Common myeloid progenitor, CD34-positive (primary cell): ENCODE measurements at regions not wholly inside any gene's neighbourhood (a gene's known extent, or its start where the extent isn't known, plus 50 kb on each side); places are given as distances from the start of the nearest gene placed in this dataset.

Source experiments
- CTCF ChIA-PET: fragments of 350-600 bp; sonication (Branson Sonifier 250); formaldehyde crosslinking; loops from one replicate; lab custom pipeline; 2021; ENCODE audit warnings: antibody characterized with exemption; lab: Charles Lee
- POLR2A ChIA-PET: fragments of 350-600 bp; sonication (Branson Sonifier 250); formaldehyde crosslinking; loops from one replicate; lab custom pipeline; 2021; ENCODE audit warnings: antibody characterized with exemption; lab: Charles Lee
- DNase-seq, 3 donors: peaks; one replicate each; pipeline versions ENCODE4 v3.0.0 to v3.0.0-alpha.2; 2013
- H3K27ac ChIP-seq, 2 experiments: 1 replicate in 1 of 2; 2 replicates in 1 of 2; pipeline ENCODE4 v1.7.0; 2013; ENCODE audit warnings: inconsistent platforms in 2 of 2, low read length in 2 of 2, mild to moderate bottlenecking in 2 of 2, low read depth in 1 of 2, moderate library complexity in 1 of 2; ENCODE audit not compliant: severe bottlenecking in 2 of 2, insufficient read depth in 1 of 2, poor library complexity in 1 of 2
- H3K27me3 ChIP-seq, 5 experiments: replicated peaks in 2 of 5; 1 replicate in 3 of 5; 2 replicates in 2 of 5; pipeline versions ENCODE4 v1.6.1 to v1.7.0; 2013; ENCODE audit warnings: low read length in 4 of 5, mild to moderate bottlenecking in 2 of 5, moderate library complexity in 2 of 5, inconsistent platforms in 1 of 5; ENCODE audit not compliant: insufficient read depth in 5 of 5, control insufficient read depth in 4 of 5
- H3K36me3 ChIP-seq, 4 experiments: 1 replicate in 2 of 4; 2 replicates in 2 of 4; pipeline versions ENCODE4 v1.6.1 to v1.7.0; 2013; ENCODE audit warnings: low read length in 3 of 4, control low read depth in 1 of 4, mild to moderate bottlenecking in 1 of 4; ENCODE audit not compliant: control insufficient read depth in 4 of 4, insufficient read depth in 4 of 4
- H3K4me1 ChIP-seq, 4 experiments: 1 replicate in 3 of 4; 2 replicates in 1 of 4; pipeline versions ENCODE4 v1.6.1 to v1.7.1; 2013; ENCODE audit warnings: low read length in 3 of 4, mild to moderate bottlenecking in 3 of 4, control low read depth in 1 of 4, inconsistent platforms in 1 of 4, moderate library complexity in 1 of 4; ENCODE audit not compliant: control insufficient read depth in 4 of 4, insufficient read depth in 4 of 4; ENCODE audit errors: control extremely low read depth in 1 of 4
- H3K4me3 ChIP-seq, 7 experiments: 1 replicate in 4 of 7; 2 replicates in 3 of 7; pipeline versions ENCODE4 v1.5.1 to v1.7.0; 2013; ENCODE audit warnings: mild to moderate bottlenecking in 7 of 7, low read length in 6 of 7, moderate library complexity in 6 of 7, inconsistent platforms in 2 of 7, low read depth in 2 of 7, control low read depth in 1 of 7; ENCODE audit not compliant: insufficient read depth in 4 of 7, control insufficient read depth in 1 of 7; ENCODE audit errors: extremely low read depth in 1 of 7
- H3K9me3 ChIP-seq, 5 experiments: 1 replicate in 4 of 5; 2 replicates in 1 of 5; pipeline versions ENCODE4 v1.6.1 to v1.7.1; 2013; ENCODE audit warnings: low read length in 4 of 5, mild to moderate bottlenecking in 2 of 5, inconsistent platforms in 1 of 5, low read depth in 1 of 5, moderate library complexity in 1 of 5; ENCODE audit not compliant: control insufficient read depth in 4 of 5, insufficient read depth in 2 of 5; ENCODE audit errors: control extremely low read depth in 1 of 5
- WGBS: methylation state at CpG from one replicate; pipeline ENCODE4 v1.1.5; 2013; ENCODE audit not compliant: insufficient coverage; 5-methylcytosine and 5-hydroxymethylcytosine counted together

- Histone ChIP-seq H3K27me3 (peaks cover 0 to 5% (median 0%) of the 10 kb centered on the region in 5 experiments), H3K36me3 (no peaks in the 10 kb centered on the region), H3K4me3 (no peak overlapping the region), H3K4me1 (no peaks in the 10 kb centered on the region), H3K9me3 (no peaks in the 10 kb centered on the region), H3K27ac (no peak overlapping the region)
- WGBS, result 57% methylated on average over 1 of the region's 6 CpGs
- ChIA-PET CTCF (interaction anchor here (1.1 to 1.8 kb wide), 2 partner anchors 10 to 11 kb away, joined by 3 to 4 read pairs; no protein-coding TSS in a partner anchor), POLR2A (no interaction called here)
- DNase-seq, result no peak
These were observed 249.9 kb upstream of the LRTM1 start for GRCh38 chr3:55177749-55178148.

DNA sequence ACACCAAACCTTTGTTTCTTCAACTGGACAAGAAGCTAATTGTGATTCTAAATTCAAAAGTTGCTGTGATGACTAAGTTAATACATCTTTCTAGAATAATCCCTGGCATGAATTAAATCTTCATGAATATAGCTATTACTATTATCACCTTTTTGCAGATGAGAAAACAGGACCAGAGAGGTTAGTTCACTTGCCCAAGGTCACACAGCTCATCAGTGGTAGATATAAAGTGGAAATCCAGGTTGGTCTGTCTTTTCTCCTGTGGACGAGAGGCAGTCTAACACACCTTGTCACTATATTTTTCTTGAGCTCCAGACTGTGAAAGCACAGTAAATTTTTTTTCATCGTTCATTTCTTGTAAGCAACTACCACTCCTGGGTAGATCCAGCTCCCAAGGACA is 247.6 kb upstream of the LRTM1 start:
- no peak for DNase-seq
- peaks cover 0 to 5% (median 0%) of the 10 kb centered on the region in 5 experiments for H3K27me3 ChIP-seq
- ChIA-PET CTCF (interaction anchor here (0.8 to 0.9 kb wide), 2 partner anchors 8 to 1237 kb away, joined by 3 read pairs; no protein-coding TSS in a partner anchor), POLR2A (no interaction called here)
- no peaks in the 10 kb centered on the region for H3K4me1 ChIP-seq
- 79% methylated on average over 2 of the region's 2 CpGs for WGBS
- H3K36me3 ChIP-seq, result no peaks in the 10 kb centered on the region
- no peak overlapping the region for H3K4me3 ChIP-seq
- H3K9me3 ChIP-seq, result no peaks in the 10 kb centered on the region
- no peak overlapping the region for H3K27ac ChIP-seq

DNA sequence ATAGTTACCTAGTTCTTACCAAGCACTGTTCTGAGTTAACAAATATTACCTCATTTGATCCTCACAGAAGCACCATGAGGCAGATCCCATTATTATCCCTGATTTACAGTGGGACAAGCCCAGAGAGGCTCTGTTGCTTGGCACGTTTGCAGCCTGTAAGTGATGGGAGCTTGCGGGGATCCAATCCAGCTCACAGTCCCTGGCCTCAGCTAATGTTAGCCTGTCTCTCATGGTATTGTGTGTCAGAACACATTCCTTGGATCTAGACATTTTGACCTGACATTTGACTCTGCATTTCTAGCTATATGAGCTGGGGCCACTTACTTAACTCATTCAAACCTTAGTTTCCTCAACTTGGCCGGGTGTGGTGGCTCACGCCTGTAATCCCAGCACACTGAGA is 246.9 kb upstream of the LRTM1 start:
- no peaks in the 10 kb centered on the region for H3K9me3 ChIP-seq
- no peak overlapping the region for H3K4me3 ChIP-seq
- peaks cover 0 to 5% (median 0%) of the 10 kb centered on the region in 5 experiments for H3K27me3 ChIP-seq
- no peak overlapping the region for H3K27ac ChIP-seq
- DNase-seq, result no peak
- CTCF ChIA-PET, result interaction anchor here (0.8 kb wide), 1 partner anchor 9 kb away, joined by 3 read pairs; no protein-coding TSS in a partner anchor
- H3K4me1 ChIP-seq, result no peaks in the 10 kb centered on the region
- POLR2A ChIA-PET, result no interaction called here
- WGBS, result 100% methylated on average over 4 of the region's 4 CpGs
- no peaks in the 10 kb centered on the region for H3K36me3 ChIP-seq

- Histone ChIP-seq H3K9me3 (no peaks in the 10 kb centered on the region), H3K27ac (no peak overlapping the region), H3K4me3 (no peak overlapping the region), H3K27me3 (peaks cover 0 to 5% (median 0%) of the 10 kb centered on the region in 5 experiments), H3K4me1 (no peaks in the 10 kb centered on the region), H3K36me3 (no peaks in the 10 kb centered on the region)
- no peak for DNase-seq
- 86% methylated on average over 1 of the region's 1 CpG for WGBS
- ChIA-PET POLR2A (no interaction called here), CTCF (no interaction called here)
These were observed 245.6 kb upstream of the LRTM1 start for GRCh38 chr3:55173504-55173903.

- H3K36me3 ChIP-seq, result no peaks in the 10 kb centered on the region
- no peak for DNase-seq
- CTCF ChIA-PET, result no interaction called here
- H3K27ac ChIP-seq, result no peak overlapping the region
- peaks cover 0 to 4% (median 0%) of the 10 kb centered on the region in 5 experiments for H3K27me3 ChIP-seq
- POLR2A ChIA-PET, result no interaction called here
- no peak overlapping the region for H3K4me3 ChIP-seq
- H3K4me1 ChIP-seq, result no peaks in the 10 kb centered on the region
- no peaks in the 10 kb centered on the region for H3K9me3 ChIP-seq
- 96% methylated on average over 3 of the region's 4 CpGs for WGBS
These were observed 245.1 kb upstream of the LRTM1 start for GRCh38 chr3:55172913-55173312.

- ChIA-PET POLR2A (no interaction called here), CTCF (no interaction called here)
- no peaks in the 10 kb centered on the region for H3K36me3 ChIP-seq
- no peaks in the 10 kb centered on the region for H3K4me1 ChIP-seq
- no peaks in the 10 kb centered on the region for H3K27me3 ChIP-seq
- WGBS, result no CpG with 5 or more reads among the region's 1 CpG
- H3K9me3 ChIP-seq, result no peaks in the 10 kb centered on the region
- DNase-seq, result no peak
- no peak overlapping the region for H3K27ac ChIP-seq
- H3K4me3 ChIP-seq, result no peak overlapping the region
These were observed 242.6 kb upstream of the LRTM1 start for GRCh38 chr3:55170444-55170843.

- WGBS, result no CpG with 5 or more reads among the region's 5 CpGs
- POLR2A ChIA-PET, result no interaction called here
- no peak overlapping the region for H3K4me3 ChIP-seq
- no peaks in the 10 kb centered on the region for H3K4me1 ChIP-seq
- no peaks in the 10 kb centered on the region for H3K36me3 ChIP-seq
- DNase-seq, result no peak
- CTCF ChIA-PET, result no interaction called here
- H3K27ac ChIP-seq, result no peak overlapping the region
- no peaks in the 10 kb centered on the region for H3K9me3 ChIP-seq
- no peaks in the 10 kb centered on the region for H3K27me3 ChIP-seq
These were observed 241.8 kb upstream of the LRTM1 start for GRCh38 chr3:55169608-55170072.
